GM10266 (cell line): ENCODE measurements at regions not wholly inside any gene's neighbourhood (a gene's known extent, or its start where the extent isn't known, plus 50 kb on each side); places are given as distances from the start of the nearest gene placed in this dataset.

Source experiments
- DNase-seq: peaks from one replicate; pipeline ENCODE4 v3.0.0; 2012; ENCODE audit errors: extremely low spot score
- TF ChIP-seq, protein P1 (sequence below): IDR thresholded peaks from 2 replicates; pipeline ENCODE4 v1.5.1; 2012; ENCODE audit warnings: mild to moderate bottlenecking, low read depth; ENCODE audit not compliant: control insufficient read depth, insufficient read depth; ENCODE audit errors: missing control alignments

DNA sequence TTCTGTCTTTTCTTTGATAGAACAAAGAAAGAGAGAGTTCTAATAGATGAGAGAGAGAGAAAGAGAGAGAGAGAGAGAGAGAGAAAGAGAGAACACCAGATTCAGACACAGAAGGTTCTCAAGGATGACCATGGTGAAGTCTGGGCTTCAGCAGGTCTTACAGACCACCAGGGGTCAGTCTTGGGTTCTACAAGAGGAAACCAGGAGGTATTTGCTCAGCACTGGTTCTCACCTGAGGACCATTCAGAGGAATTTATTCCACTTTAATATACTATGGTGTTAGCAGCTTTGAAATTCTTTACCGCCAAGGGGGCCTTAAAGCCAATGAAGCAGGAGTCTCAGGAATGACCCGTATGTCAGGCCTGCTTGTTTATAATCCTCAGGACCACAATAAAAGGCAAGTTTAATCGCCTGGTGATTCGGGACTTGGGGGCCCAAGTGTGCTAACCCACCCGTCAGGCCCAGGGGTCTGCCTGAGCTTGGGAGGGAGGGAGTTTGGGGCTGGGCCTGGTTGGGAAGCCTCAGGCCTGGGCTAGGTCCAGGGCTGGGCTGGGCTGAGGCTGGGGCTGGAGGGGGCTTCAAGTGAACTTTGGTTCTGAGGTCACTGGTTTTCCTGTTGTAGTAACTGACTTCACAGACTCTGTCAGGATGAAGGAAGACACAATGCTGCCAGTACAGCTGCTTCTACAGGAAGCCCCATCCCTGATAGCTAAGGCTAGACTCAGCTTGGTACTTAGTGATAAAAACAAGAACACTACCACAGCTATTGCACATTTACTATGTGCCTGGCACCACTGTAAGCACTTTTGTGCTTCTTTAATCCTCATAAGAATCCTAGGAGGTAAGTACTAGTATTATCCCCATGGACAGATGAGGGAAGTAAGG, 179.2 kb upstream of the ZBED5 start:
- TF ChIP-seq, protein P1, sequence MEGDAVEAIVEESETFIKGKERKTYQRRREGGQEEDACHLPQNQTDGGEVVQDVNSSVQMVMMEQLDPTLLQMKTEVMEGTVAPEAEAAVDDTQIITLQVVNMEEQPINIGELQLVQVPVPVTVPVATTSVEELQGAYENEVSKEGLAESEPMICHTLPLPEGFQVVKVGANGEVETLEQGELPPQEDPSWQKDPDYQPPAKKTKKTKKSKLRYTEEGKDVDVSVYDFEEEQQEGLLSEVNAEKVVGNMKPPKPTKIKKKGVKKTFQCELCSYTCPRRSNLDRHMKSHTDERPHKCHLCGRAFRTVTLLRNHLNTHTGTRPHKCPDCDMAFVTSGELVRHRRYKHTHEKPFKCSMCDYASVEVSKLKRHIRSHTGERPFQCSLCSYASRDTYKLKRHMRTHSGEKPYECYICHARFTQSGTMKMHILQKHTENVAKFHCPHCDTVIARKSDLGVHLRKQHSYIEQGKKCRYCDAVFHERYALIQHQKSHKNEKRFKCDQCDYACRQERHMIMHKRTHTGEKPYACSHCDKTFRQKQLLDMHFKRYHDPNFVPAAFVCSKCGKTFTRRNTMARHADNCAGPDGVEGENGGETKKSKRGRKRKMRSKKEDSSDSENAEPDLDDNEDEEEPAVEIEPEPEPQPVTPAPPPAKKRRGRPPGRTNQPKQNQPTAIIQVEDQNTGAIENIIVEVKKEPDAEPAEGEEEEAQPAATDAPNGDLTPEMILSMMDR, result peak; percentile 70
- peak; percentile 45 for DNase-seq

DNA sequence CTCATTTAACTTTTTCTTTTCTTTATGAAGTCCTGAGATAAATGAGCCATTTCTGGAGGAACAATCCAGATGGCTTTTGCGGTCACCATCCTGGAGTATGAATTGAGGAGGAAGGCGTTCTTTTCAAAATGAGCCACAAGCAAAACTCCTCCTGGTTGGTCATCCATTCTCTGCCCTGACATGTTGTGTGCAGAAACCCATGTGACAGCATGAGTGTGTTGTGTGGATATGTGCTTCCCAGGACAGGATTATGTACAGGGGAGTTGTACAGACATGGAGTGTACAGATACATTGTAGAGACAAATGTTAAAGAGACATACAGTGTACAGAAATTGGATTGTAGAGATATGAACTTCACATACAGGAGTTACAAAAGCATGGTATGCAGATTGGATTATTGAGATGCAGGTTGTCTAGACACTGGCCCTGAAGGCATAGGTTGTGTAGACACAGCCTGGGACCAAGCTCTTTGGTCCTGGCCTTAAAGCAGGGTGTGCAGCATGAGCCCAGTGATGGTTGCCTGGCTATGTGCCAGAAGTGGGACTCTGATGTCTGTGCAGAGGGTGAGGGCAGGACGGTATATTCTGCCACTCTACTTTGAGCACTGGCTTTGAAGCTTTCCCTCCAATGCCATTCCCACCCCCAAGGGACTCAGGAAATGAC, 178.5 kb upstream of the ZBED5 start:
- no peak for DNase-seq
- TF ChIP-seq, protein P1, result no peak

DNA sequence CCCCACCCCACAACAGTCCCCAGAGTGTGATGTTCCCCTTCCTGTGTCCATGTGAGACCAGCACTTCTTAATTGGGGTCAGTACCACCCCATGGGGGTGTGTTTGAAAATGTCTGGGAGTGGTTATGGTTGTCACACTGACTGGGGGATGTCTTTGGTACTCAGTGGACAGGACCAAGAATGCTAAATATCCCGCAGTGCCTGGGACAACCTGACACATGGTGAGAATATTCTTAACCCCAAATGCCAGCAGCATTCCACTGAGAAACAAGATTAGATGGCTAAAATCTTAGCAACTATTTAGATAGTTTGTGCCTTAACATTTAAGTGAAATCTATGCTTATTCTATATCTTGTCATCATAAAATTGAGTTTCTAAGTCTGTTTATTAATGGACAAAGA, 177.5 kb upstream of the ZBED5 start:
- no peak for DNase-seq
- TF ChIP-seq, protein P1, result no peak

DNA sequence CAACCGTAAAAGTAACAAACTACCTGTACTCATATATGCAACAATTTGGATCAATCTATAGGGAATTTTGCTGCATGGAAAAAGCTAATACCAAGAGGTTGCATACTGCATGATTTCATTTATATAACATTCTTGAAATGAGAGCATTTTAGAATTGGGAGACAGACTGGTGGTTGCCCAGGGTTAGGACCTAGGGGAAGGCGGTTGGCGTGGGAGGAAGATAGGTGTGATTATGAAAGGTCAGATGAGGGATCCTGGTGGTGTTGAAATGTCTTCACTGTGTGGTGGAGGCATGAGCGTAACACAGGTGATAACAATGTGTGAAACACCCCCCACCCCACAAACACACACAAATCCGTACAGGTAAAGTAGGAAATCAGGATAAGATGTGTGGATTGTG, 176.6 kb upstream of the ZBED5 start:
- TF ChIP-seq, protein P1, result no peak
- no peak for DNase-seq

DNA sequence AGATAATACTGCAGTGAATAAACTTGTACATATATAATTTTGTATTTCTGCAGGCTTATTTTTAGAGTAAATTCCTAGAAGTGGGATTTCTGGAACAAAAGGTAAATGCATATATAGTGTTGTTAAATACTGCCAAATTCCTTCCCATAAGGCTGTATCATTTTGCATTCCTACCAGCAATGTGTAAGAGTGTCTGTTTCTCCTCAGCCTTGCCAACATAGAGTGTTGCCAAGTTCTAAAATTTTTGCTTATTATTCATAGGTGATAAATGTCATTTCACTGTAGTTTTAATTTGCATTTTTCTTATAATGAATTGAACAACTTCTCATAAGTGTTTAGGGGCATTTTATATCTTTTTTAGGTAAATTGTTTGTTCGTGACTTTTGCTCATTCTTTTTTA, 174.2 kb upstream of the ZBED5 start:
- DNase-seq, result no peak
- TF ChIP-seq, protein P1, result no peak

DNA sequence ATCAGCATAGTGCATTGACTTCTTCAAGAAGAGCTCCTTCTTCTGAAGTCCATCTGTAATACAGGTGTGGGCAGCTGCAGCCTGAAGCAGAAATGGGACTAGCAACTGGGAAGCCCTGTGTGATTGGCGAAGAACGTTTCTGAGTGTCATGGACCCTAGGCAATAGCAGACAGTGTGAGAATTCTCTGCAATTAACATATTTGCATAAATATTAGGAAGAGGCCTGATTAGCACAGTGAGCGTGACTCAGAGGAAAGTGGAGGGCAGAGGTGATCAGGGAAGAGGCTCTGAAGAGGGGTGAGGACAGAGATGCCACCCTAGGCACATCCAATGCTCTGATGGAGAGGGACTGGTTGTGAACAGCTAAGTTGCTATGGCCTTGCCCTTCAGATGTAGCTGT, 171.2 kb upstream of the ZBED5 start:
- TF ChIP-seq, protein P1, result no peak
- no peak for DNase-seq

DNA sequence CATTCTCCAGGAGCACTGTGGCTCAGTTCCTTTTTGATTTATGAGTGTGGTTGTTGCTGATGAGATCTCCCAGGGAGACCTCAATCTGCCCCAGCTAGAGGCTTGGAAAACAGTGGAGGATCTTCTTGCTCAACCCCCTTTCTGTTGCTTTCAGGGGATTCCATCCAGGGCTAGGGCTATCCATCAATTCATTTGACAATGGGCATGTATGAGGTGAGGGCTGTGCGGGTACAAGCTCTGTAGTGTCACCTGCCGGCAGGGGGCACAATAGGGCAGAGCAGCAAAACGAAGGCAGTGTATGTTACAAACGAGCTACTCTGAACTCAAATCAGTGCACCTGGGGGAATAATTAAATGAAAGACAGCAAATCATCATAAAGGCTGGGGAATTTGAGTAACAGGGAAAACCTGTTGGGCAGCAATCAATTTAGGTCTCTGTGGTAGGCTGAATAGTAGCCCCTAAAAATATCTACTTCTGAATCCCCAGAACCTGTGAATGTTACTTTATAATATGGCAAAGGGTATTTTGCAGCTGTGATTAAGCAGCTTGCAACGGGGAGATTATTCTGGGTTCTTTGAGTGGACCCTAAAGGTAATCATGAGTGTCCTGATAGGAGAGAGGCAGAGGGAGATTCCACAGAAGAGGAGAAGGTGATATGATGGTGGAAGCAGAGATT, 170.3 kb upstream of the ZBED5 start:
- TF ChIP-seq, protein P1, result peak; percentile 85
- DNase-seq, result peak; percentile 59
